Stromal cell of bone marrow (primary cell): ENCODE measurements at regions not wholly inside any gene's neighbourhood (a gene's known extent, or its start where the extent isn't known, plus 50 kb on each side); places are given as distances from the start of the nearest gene placed in this dataset.
A peak's percentile ranks its signal among the peaks of the same experiment; 100 is the strongest.

Experiments used
- DNase-seq: peaks from one replicate; pipeline ENCODE4 v3.0.0-alpha.2; 2012; ENCODE audit warnings: low read depth

DNA sequence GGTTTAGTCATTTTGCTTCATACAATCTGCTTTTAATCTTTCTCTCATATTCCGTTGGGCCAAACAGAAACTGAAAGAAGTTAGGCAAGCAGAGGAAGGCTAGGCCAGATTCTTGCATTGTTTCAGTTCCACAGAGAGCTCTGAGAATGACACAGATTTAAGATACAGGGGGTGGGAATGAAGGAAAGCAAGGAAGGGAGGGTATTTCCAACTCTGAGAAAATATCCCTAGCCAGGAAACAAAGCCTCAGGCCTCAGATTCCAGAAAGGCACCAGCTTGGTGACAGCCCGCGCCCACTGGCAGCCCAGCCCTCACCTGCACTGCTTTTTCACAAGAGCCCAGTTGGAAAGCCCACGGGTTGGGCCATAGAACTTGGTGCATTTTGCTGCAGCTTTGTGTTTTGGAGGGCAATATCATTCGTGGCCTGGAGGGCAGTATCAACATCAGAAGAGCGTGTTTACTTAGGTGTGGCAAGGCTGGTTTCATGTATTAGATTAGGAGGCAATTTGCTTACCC, 63.5 kb downstream of the ENC1 start:
- peak; percentile 57 for DNase-seq

DNA sequence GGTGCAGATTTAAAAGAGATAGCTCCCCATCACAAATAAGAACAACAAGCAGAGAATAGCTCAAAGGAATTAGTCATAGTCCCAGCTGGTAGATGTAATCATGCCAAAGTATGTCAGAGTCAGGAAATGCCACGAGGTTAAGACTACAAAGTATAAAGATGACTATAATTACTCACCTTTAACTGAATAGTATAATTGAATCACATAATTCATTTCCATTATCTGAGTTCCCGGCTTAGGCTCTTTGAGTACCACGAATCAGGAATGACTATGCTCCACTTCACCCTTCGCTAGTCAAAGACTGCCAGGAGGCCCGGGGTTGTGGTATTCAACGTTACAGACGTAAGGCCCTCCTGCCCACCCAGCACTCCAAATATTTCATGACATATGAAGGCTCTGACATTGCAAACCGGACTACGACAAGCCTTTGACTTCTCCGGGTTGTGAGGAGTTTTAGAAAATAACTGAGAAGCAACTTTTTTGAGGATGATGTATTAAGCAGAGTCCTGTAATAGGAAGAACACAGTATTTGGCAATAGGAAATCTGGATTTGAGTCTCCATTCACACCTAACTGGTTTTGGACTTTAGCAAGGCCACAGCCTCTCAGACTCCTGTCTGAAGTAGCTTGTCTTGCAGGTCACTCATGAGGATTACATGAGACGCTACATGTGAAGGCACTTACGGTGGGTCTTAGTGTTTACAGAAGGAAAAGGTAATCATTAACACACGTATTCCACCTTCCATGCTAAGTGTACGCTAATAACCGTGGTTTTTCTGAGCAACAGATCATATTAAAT, 64.6 kb downstream of the ENC1 start:
- DNase-seq: peak; percentile 55

DNA sequence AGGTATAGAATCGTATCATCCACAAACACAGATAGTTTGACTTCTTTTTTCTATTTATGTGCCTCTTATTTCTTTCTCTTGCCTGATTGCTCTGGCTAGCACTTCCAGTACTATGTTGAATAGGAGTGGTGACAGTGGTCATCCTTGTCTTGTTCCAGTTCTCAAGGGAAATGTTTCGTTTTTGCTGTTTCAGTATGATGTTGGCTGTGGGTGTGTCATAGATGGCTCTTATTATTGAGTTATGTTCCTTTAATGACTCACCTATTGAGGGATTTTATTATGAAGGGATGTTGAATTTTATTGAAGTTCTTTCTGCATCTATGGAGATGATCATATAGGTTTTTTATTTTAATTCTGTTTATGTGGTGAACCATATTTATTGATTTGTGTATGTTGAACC, 70.3 kb downstream of the ENC1 start:
- DNase-seq: no peak

DNA sequence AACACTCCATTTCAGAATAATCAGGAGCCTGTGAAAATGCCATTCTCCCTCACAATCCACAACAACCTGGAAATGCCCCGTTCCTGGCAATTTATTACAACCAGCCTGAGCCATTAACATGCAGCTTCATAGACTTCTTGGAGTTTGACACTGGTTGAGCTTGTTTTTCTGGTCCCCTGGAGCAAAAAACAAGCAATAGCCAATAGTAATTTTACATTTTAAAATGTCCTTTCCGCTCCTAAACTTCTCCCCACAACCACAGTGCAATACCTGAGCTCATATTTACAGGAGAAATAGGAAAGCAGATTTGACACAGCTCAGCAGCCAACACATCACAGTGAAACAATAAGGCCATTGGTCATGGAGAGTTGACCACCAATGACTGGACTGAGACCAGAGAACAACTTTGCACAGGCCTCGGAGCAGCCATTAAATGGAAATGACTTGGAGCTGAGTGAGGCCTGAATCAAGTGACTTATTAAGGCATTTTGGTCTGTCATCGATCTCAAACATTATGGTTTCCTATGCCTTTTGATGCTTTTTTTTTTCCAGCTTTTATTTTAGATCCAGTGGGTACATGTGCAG, 73.0 kb downstream of the ENC1 start:
- DNase-seq: no peak

DNA sequence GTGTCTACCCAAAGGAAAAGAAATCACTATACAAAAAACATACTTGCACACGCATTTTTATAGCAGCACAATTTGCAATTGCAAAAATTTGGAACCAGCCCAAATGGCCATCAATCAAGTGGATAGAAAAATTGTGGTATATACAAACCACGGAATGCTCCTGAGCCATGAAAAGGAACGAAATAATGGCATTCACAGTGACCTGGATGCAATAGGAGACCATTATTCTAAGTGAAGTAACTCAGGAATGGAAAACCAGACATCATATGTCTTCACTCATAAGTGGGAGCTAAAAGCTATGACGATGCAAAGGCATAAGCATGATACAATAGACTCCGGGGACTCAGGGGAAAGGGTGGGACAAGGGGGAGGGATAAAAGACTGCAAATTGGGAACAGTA, 78.4 kb downstream of the ENC1 start:
- DNase-seq: no peak

DNA sequence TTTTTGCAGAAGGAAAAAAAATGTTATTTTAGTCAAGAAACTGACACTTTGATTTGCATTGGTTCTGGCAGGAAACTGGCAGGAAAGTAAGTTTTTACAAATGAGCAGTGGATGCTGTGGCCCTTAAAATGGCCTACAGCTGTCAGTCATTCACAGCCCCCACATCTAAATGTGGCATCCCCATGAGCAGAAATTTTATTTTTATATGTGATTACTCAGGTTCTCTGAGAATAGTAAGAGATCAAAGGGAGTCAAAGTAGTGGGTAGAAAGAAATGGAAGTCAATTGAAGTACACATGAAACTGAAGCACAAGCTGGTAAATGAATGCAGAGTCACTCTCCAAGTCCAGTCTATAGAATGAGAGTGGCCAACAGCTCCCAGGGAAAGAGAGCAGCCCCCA, 80.3 kb downstream of the ENC1 start:
- DNase-seq: no peak

DNA sequence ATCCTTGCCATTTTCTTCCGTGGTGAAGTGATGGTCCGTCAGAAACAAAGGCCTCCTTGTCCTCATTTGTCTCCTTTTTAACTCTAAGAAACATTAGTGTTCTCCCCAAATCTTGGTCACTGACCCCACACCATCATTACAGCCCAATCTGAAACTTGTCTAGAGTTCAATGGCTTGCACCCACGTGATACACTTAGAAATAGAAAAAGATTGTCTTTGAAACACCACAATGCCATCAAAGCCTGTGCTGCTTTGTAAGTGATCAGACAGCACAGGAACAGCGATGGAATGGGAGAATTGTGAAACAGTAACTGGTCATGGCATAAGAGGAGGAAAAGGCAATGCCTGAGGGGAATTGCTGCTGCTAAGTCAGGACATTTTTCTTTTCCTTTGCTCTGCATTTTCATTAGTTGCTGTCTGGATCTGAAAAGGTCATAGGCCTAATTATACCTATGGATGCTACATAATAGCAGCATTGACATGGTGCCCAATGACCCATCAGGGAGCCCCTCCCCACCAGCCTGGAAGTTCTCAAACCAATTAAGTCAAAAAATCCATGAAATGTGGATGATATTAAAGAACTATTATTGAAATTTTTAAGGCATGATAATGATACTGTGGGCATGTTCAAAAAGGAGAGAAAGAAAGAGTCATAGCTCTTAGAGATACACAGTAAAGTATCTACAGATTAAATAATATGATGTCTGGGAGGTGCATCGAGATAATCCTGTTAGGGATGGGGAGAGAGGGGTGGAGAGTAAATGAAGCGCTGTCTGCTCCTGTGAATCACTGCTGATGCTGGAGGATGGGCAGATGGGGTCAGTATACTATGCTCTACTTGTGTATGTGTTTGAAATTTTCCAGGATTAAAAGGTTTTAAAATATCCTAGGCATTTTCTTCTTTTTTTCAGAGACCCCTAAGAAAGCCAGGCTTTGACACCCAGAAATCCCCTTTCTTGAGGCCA, 83.6 kb downstream of the ENC1 start:
- peak; percentile 31 for DNase-seq

DNA sequence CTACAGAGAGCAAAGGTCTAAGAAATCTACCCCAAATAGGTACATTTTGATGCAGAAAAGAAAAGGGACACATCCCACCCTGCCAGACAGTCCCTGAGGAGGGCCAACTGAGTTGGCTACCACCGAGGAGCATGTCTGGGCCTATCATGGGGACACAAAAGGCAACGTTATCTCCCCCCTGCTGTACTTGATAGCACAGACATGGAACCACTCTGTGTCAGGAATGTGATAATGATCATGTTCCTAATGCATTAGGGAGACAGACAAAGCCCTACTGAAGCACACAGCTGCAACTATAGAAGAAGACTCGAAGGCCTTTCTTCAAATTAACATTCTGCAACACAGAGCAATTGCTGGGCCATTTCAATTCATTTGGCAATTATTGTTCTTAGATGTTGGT, 84.5 kb downstream of the ENC1 start:
- no peak for DNase-seq

DNA sequence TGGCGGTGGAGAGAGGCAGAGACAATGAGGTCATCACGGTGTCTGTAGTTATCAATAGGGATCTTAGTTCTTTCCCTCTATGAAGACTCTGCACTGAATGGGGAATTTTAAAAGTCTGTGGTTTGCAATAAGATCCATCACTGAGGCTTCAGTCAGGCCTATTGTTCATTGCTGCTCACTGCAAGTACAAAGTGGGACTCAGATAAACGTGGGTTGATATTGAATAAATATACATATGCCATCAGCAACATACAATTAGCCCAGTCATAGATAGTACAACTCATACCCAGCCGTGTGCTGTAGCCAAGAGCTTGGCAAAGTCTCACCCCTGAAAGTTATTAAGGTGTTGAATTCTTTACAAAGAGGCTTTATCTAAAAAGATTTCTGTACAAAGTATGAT, 88.4 kb downstream of the ENC1 start:
- DNase-seq: no peak

DNA sequence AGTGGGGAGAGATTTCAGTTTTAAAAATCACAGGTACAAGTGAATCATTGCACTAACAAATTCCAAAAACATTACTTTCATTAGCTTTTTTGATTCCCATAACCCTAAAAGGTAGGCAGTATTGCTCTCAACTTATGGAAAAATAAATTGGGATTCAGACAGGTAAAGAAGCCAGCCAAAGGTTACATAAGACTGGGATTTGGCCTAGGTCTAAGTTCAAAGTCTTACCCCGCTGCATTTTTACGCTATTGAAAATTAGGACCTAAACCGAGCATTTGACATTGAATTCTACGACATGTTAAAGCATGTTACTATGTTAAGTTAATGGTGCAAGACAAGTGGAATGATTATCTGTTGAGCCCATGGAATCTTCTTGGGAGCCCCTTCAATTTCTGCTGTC, 89.6 kb downstream of the ENC1 start:
- no peak for DNase-seq

DNA sequence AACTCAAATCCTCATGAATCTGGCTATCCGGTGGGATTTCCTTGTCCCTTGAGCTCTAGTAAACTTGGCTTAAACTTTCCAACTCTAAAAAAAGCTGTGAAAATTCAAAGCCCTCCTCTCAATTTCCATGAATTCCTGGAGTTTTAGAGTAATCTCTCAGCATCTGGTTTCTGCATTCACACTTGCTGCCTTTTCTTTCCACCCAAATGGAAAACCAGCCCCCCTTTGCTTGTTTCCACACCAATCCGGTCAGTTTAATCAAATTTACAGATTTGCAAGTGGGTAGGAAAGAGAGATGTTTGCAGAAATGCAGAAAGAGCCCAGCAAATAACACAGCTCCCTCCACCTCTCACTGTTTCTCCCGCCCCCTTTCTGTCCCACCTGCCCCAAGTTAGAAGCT, 91.1 kb downstream of the ENC1 start:
- DNase-seq: no peak

DNA sequence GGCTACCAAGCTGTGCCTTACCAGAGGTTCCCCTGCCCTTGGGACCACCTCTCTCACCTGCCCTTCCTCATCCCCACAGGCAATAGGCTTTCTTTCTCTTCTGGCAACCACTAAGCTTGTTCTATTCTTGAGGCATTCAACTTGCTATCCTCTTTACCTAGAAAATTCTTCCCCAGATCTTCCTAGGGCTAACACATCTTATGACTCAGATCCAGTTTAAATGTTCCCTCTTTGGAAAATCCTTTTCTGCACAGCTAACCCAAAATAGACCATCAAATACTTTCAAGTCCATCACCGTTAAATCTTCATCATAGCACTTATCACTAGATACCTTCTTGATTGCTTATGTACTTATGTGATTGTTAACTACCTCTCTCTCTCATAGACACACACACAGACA, 93.7 kb downstream of the ENC1 start:
- DNase-seq: no peak

DNA sequence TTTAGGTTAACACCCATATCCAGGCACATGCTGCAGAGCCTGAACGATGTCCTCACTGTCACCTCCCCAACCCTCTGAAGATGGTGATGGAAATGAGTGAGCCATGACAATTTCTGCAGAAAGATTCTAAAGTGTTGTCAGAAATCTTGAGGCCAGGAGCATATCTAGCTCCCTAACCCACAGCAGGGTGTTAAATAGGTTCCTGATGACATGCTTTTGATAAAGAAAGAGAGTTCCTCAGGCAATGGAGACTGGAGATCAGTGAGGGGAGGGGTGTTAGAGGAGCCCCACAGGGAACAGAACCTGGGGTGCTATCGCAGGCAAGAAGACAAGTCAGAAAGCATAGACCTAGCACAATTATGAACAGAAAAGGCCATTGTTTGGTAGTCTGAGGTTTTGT, 95.7 kb downstream of the ENC1 start:
- no peak for DNase-seq

DNA sequence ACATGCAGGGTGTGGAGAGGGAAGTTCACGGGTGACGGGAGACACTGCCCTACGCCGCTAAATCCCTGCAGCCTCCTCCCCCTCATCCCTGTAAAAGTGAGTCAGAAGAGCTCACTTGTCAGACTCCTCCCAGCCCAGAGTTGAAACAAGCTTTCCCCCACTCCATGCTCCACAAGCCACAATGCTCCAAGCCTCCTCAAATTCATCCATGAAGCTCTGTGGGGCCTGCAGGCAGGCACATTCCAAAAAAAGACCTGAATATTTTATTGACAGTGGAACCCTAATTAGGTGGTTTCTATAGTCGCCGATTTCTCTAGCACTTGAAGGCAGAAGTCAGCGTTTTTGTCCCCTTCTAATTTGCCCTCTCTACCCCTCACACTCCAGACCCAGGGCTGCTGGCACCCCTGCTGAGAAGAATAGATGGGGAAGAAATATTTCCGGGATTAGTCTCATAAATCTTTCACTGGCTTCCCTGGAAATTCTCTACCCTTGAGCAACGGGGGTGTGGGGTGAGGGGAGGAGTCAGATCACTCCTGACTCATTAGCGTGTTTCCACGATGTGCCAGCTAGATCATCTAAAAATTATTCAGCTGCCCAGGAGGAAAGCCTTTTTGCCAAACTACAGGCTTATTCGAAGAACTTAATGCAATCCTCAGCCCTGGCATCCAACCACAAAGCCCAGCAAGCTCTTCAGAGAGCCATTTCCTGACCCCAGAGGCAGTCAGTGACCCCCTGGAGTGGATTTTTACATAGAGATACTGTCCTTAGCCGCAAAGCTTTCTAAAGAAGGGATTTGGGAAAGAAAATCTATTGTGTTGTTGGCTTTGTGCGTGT, 97.1 kb downstream of the ENC1 start:
- peak; percentile 80 for DNase-seq

DNA sequence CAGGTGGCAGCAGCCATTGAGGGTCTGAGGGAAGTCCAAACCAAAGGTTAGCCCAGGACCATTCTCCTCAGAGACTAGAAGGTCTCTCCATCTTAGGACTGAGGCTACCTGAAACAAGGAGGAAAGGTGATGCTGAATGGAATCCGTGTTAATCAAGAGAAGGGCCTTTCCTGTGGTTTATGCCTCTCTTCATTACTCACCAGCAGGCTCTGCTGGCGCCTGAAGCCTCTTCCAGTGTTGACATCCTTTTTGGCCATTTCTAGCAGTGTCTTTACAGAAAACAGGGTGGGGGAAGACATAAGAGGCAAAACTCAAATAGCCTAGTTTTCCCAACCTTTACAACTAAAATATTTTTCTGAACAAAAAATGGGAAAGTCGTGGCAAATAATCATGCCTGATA, 98.0 kb downstream of the ENC1 start:
- DNase-seq: no peak

DNA sequence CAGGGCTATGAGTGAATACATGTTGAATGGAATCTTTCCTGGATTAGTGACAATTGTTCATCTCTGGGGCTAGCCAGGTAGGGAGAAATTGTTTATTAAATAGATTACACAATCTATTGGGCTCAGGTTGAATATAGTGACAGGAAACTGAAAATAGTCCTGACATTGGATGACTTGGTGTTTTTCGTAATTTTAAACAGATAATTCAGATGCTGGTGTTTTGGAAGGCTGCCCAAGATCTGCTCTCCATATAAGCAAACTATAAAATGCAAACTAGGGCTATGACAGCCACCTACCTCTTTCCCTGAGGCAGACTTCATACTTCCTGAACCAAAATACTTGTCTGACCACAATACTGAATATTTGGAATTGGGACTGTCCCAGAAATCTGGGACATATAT, 99.1 kb downstream of the ENC1 start:
- DNase-seq: no peak

DNA sequence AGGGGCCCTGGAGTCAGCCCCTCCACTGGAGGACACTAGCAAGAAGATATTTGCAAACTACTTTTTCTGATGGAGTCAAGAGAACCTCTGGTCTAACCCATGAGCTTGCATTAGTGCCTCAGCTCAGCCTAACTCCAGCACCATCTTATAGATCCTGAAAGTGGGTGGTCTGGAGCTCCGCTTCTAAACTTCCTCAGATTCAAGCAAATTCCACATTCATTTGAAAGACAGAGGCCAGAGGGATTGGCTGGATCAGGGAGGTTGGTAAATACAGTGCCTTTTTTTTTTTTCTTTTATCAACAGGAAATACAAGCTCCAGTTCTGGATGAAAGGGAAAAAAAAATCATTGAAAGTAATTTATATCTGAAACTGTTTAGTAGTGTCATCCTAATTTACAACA, 99.9 kb downstream of the ENC1 start:
- DNase-seq: no peak

DNA sequence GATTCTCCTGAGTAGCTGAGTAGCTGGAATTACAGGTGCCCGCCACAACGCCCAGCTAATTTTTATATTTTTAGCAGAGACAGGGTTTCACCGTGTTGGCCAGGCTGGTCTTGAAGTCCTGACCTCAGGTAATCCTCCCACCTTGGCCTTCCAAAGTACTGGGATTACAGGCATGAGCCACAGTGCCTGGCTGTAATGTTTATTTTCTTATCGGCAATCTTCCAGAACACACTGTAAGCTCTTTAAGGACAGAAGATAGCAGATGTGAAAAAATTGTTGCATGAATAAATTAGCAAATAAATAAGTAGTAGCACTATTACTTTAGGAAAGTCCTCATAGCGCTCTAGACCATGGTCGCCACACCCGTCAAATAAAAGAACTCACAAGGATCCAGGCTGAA, 100.5 kb downstream of the ENC1 start:
- no peak for DNase-seq

DNA sequence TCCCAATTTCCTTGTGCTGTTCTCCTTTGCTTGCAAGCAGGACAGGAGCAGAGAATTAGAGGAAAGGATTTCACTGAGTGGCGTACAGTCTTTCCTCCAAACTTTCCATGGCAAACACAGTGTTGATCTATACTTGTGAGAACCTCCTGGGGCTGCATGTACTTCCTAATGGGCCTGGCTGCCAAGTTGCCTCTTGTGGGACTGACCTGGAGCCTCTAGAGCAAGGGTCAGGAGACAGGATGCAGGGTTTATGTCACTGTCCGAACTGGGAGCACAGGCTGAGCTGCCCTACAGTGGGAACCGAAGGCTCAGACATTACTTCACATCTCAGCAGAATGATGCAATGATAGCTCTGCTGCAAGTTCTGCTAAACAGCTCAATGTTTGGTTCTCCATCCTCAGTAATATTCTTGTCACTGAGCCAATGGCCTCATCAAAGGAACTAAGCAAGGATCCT, 102.3 kb downstream of the ENC1 start:
- peak; percentile 83 for DNase-seq

DNA sequence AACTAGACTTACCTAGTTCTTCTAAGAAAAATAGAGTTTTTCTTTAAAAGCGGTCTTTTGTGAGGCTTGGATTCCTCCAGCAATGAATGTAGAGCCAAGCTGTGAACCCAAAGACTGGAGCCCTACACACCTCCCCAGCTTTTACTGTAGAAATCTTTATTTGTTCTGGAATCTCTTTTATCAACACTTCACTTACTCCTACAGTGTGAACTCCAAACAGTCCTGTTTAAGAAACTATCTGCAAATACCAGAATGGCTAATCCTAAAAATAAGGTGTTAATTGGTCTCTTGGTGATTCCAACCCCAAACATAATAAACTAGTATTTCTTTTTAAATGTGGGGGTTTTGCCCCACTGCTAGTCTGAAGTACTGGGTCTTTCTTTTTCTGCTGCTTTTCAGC, 103.9 kb downstream of the ENC1 start:
- no peak for DNase-seq

DNA sequence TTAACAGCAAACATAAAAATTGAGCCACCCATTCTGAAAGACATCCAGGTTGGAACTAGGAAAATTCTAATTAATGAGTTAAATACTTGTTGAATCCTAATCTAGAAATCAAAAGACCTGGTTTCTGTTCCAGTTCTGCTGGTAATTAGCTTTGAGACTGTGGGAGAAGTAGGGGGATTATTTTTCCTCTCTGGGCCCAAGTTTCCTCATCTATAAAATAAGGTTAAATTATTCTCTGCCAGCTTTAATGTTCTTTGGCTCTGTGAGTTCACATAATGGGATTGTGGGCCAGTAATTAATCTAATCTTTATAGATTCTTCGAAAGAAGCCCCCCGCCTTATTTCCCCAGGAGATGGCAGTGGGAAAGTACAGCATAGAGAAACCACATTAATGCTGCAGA, 104.6 kb downstream of the ENC1 start:
- DNase-seq: no peak
